NB4 (cell line): ENCODE measurements at regions not wholly inside any gene's neighbourhood (a gene's known extent, or its start where the extent isn't known, plus 50 kb on each side); places are given as distances from the start of the nearest gene placed in this dataset.

ENCODE experiments used
- DNase-seq: peaks from one replicate; pipeline ENCODE4 v3.0.0; 2010; ENCODE audit warnings: low read depth
- H3K4me3 ChIP-seq: one replicate; pipeline ENCODE4 v1.5.1; 2011; ENCODE audit warnings: mild to moderate bottlenecking, low read depth, low read length, moderate library complexity
- MYC ChIP-seq: IDR thresholded peaks from 2 replicates; pipeline ENCODE4 v1.6.1; 2011; ENCODE audit warnings: low read depth, low read length
- POLR2A ChIP-seq: IDR thresholded peaks from 2 replicates; pipeline ENCODE4 v1.6.1; 2011; ENCODE audit warnings: mild to moderate bottlenecking; ENCODE audit not compliant: insufficient read length; ENCODE audit errors: extremely low read depth
- TF ChIP-seq, protein P1 (sequence below): IDR thresholded peaks from 2 replicates; pipeline ENCODE4 v1.6.1; 2011; ENCODE audit warnings: low read depth, low read length
- TF ChIP-seq, protein P2 (sequence below): IDR thresholded peaks from one replicate; pipeline ENCODE4 v1.5.1; 2012; ENCODE audit warnings: low read depth, low read length

GRCh38 chr6:104540743-104541142 lies 319.0 kb downstream of the HACE1 start:
- TF ChIP-seq POLR2A (no peak), MYC (no peak)
- TF ChIP-seq, protein P1, sequence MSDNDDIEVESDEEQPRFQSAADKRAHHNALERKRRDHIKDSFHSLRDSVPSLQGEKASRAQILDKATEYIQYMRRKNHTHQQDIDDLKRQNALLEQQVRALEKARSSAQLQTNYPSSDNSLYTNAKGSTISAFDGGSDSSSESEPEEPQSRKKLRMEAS = no peak
- TF ChIP-seq, protein P2, sequence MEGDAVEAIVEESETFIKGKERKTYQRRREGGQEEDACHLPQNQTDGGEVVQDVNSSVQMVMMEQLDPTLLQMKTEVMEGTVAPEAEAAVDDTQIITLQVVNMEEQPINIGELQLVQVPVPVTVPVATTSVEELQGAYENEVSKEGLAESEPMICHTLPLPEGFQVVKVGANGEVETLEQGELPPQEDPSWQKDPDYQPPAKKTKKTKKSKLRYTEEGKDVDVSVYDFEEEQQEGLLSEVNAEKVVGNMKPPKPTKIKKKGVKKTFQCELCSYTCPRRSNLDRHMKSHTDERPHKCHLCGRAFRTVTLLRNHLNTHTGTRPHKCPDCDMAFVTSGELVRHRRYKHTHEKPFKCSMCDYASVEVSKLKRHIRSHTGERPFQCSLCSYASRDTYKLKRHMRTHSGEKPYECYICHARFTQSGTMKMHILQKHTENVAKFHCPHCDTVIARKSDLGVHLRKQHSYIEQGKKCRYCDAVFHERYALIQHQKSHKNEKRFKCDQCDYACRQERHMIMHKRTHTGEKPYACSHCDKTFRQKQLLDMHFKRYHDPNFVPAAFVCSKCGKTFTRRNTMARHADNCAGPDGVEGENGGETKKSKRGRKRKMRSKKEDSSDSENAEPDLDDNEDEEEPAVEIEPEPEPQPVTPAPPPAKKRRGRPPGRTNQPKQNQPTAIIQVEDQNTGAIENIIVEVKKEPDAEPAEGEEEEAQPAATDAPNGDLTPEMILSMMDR = no peak
- no peak for DNase-seq
- H3K4me3 ChIP-seq = no peak overlapping the region

- DNase-seq = no peak
- TF ChIP-seq POLR2A = no peak
- TF ChIP-seq, protein P1 = no peak
- TF ChIP-seq, protein P2 = no peak
- TF ChIP-seq MYC = no peak
- no peak overlapping the region for H3K4me3 ChIP-seq
Observed at GRCh38 chr6:104539173-104539572, 320.5 kb downstream of the HACE1 start.

DNA sequence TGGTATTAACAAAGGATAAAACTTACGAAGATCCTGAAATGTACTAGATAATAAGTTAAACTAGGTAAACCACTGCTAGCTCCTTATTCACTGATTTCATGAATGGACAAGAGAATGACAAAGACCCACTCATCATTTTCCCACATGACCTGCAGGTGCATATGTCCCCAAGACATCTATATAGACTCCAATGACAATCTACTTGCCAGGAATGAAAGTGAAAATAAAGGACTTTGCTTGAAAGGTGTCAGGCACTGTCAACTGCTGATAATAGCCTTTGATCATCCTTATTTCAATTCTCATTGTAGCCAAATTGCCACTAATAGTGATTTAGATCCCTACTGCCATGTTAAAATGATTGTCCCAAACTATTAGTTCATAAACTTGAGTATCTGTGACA lies 321.8 kb downstream of the HACE1 start:
- TF ChIP-seq POLR2A = no peak
- TF ChIP-seq, protein P1 = no peak
- TF ChIP-seq MYC = no peak
- TF ChIP-seq, protein P2 = no peak
- H3K4me3 ChIP-seq = no peak overlapping the region
- DNase-seq = no peak

DNA sequence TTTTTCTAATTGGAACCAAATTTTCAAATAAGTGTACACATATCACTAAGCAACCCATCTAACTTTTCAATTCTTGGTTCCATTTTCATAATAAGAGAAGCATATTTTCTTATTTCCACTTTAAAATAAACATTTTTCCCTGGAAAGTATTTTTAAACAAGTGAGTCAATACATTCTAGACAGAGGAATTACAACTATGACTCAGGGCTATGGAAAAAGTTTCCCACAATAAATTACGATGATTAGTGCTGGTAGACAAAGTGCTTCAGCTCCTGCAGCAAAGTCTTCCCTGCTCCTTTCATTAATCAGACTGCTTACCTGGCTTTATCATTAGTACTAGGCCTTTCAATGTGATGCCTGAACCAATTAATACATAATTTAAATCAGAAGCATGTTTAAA lies 322.5 kb downstream of the HACE1 start:
- TF ChIP-seq, protein P2 = no peak
- TF ChIP-seq MYC (no peak), POLR2A (no peak)
- TF ChIP-seq, protein P1 = no peak
- DNase-seq = no peak
- no peak overlapping the region for H3K4me3 ChIP-seq

DNA sequence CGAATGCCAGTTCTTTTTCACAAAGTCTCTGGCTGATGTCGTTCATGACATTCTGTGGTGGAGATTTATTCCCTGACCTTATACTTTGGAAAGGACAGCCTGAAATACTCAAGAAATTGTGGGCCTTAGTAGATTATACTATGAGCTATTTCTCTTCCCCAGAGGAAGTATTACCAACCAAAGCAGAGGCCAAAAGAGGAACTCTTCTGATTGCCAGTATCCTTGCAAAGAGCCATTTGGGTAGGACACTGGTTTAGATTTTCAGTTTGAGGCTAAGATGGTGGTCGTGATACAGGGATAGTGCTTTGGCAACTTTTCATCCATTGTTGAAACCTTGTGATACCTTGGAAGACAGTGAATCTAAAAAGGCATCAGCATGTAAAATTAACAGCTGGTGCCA lies 327.3 kb downstream of the HACE1 start:
- TF ChIP-seq, protein P1 = no peak
- no peak for TF ChIP-seq MYC
- DNase-seq = peak; percentile 8
- H3K4me3 ChIP-seq = no peak overlapping the region

GRCh38 chr6:104531646-104532045 lies 328.1 kb downstream of the HACE1 start:
- TF ChIP-seq MYC (no peak), POLR2A (no peak)
- TF ChIP-seq, protein P1 = no peak
- TF ChIP-seq, protein P2 = no peak
- DNase-seq = no peak

More at GRCh38 chr6:104531646-104532045, 328.1 kb downstream of the HACE1 start:
- H3K4me3 ChIP-seq = no peak overlapping the region
